ENCODE measurements at regions not wholly inside any gene's neighbourhood (a gene's known extent, or its start where the extent isn't known, plus 50 kb on each side); places are given as distances from the start of the nearest gene placed in this dataset.

- intact Hi-C loops (cut with DNase I): no loop called here
- H3K4me3 ChIP-seq: no peak overlapping the region
Measured at GRCh38 chr5:68149189-68149588, 66.4 kb upstream of the PIK3R1 start.

DNA sequence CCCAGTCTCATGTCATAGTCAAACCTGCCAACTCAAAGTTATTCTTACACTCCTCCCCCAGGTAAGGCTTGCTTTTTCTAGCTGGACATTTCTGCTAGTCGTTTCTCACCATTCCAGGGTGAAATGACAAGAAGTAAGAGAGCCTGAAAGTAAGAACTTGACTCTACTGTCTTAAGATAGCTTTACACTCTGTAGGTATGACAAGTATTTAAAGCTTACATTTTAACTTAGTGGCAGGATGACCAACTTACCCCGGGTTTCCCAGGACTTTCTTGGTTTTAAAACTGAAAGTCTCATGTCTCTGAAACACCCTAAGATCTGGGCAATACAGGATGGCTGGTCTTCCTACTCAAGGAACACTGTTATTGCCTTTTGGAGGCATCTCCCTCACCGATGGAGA, 67.5 kb upstream of the PIK3R1 start:
- Histone ChIP-seq H3K36me3 (no peaks in the 10 kb centered on the region), H3K27me3 (no peaks in the 10 kb centered on the region), H3K4me3 (no peak overlapping the region), H3K9me3 (no peaks in the 10 kb centered on the region), H3K4me1 (no peaks in the 10 kb centered on the region), H3K27ac (no peak overlapping the region)
- DNase-seq (ENCODE audit: extremely low spot score in 2 of 2): no peak
- TF ChIP-seq POLR2A (IDR thresholded peaks at IDR 0.05) (no peak), POLR2AphosphoS5 (IDR thresholded peaks at IDR 0.05; ENCODE audit: insufficient read depth in 1 of 2, low read depth in 1 of 2) (no peak)
- TF ChIP-seq, protein P1, sequence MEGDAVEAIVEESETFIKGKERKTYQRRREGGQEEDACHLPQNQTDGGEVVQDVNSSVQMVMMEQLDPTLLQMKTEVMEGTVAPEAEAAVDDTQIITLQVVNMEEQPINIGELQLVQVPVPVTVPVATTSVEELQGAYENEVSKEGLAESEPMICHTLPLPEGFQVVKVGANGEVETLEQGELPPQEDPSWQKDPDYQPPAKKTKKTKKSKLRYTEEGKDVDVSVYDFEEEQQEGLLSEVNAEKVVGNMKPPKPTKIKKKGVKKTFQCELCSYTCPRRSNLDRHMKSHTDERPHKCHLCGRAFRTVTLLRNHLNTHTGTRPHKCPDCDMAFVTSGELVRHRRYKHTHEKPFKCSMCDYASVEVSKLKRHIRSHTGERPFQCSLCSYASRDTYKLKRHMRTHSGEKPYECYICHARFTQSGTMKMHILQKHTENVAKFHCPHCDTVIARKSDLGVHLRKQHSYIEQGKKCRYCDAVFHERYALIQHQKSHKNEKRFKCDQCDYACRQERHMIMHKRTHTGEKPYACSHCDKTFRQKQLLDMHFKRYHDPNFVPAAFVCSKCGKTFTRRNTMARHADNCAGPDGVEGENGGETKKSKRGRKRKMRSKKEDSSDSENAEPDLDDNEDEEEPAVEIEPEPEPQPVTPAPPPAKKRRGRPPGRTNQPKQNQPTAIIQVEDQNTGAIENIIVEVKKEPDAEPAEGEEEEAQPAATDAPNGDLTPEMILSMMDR (IDR thresholded peaks at IDR 0.05): no peak
- intact Hi-C loops (cut with DNase I): no loop called here

More at GRCh38 chr5:68149189-68149588, 66.4 kb upstream of the PIK3R1 start:
- Histone ChIP-seq H3K27me3 (no peaks in the 10 kb centered on the region), H3K36me3 (no peaks in the 10 kb centered on the region), H3K9me3 (no peaks in the 10 kb centered on the region), H3K4me1 (no peaks in the 10 kb centered on the region), H3K27ac (no peak overlapping the region)
- DNase-seq (ENCODE audit: extremely low spot score in 2 of 2): no peak
- TF ChIP-seq POLR2A (IDR thresholded peaks at IDR 0.05) (no peak), POLR2AphosphoS5 (IDR thresholded peaks at IDR 0.05; ENCODE audit: insufficient read depth in 1 of 2, low read depth in 1 of 2) (no peak)
- TF ChIP-seq, protein P1 (IDR thresholded peaks at IDR 0.05): no peak

GRCh38 chr5:68147659-68148058, 67.9 kb upstream of the PIK3R1 start:
- Histone ChIP-seq H3K27me3 (no peaks in the 10 kb centered on the region), H3K9me3 (no peaks in the 10 kb centered on the region), H3K27ac (no peak overlapping the region), H3K4me1 (no peaks in the 10 kb centered on the region), H3K36me3 (no peaks in the 10 kb centered on the region), H3K4me3 (no peak overlapping the region)
- DNase-seq (ENCODE audit: extremely low spot score in 2 of 2): no peak
- TF ChIP-seq, protein P1 (IDR thresholded peaks at IDR 0.05): no peak
- TF ChIP-seq POLR2A (IDR thresholded peaks at IDR 0.05) (no peak), POLR2AphosphoS5 (IDR thresholded peaks at IDR 0.05; ENCODE audit: insufficient read depth in 1 of 2, low read depth in 1 of 2) (no peak)
- intact Hi-C loops (cut with DNase I): no loop called here

GRCh38 chr5:68141494-68141893, 74.1 kb upstream of the PIK3R1 start:
- TF ChIP-seq POLR2AphosphoS5 (IDR thresholded peaks at IDR 0.05; ENCODE audit: insufficient read depth in 1 of 2, low read depth in 1 of 2) (no peak), POLR2A (IDR thresholded peaks at IDR 0.05) (no peak)
- TF ChIP-seq, protein P1 (IDR thresholded peaks at IDR 0.05): no peak
- Histone ChIP-seq H3K4me1 (peaks cover 16% of the 10 kb centered on the region), H3K36me3 (no peaks in the 10 kb centered on the region), H3K27ac (no peak overlapping the region), H3K4me3 (no peak overlapping the region), H3K9me3 (no peaks in the 10 kb centered on the region), H3K27me3 (no peaks in the 10 kb centered on the region)
- DNase-seq (ENCODE audit: extremely low spot score in 2 of 2): no peak
- intact Hi-C loops (cut with DNase I): no loop called here

DNA sequence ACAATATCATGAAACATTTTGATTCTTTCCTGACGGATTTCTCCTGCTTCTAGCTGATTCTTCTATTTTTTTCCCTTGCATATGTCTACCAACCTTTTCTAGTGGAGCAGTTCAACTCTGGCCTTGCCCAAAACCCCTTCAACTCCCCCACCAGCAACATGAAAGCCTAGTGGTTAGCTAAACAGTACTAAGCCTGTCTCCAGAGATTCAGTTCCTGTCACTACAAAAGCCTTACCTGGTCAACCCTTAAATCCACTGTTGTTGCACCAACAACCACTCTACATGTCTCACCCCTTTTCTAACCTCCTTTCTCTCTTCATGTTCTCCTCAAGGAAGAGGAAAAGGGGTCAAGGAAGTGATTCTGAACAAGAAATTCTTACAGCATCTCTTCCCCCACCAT, 74.8 kb upstream of the PIK3R1 start:
- intact Hi-C loops (cut with DNase I): no loop called here
- DNase-seq (ENCODE audit: extremely low spot score in 2 of 2): no peak
- Histone ChIP-seq H3K4me1 (peaks cover 16% of the 10 kb centered on the region), H3K9me3 (no peaks in the 10 kb centered on the region), H3K27me3 (no peaks in the 10 kb centered on the region), H3K27ac (no peak overlapping the region), H3K4me3 (no peak overlapping the region), H3K36me3 (no peaks in the 10 kb centered on the region)
- TF ChIP-seq POLR2AphosphoS5 (IDR thresholded peaks at IDR 0.05; ENCODE audit: insufficient read depth in 1 of 2, low read depth in 1 of 2) (no peak), POLR2A (IDR thresholded peaks at IDR 0.05) (no peak)
- TF ChIP-seq, protein P1 (IDR thresholded peaks at IDR 0.05): no peak

Measured in vagina (tissue), 2 donors.